ENCODE measurements at regions not wholly inside any gene's neighbourhood (a gene's known extent, or its start where the extent isn't known, plus 50 kb on each side); places are given as distances from the start of the nearest gene placed in this dataset.

DNA sequence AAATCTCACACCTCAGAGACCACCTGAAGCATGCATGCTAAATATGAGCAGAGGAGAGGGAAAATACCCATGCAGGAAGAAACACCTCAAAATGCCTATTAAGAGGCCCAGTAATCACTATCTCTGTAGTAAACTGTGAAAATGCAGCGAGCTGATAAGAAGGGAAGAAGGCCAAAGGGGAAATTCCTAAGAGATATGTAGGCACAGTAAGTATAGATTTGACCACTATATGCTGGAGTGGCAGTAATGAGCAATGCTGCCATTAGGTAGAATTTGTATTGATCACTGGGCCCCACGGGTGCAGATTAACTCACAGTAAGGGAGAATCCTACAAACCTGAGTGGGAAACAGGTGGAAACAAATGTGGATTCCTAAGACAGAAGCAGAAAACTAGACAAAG, 1813.1 kb upstream of the RAG2 start (continued):
- TF ChIP-seq ZNF282 (IDR thresholded peaks at IDR 0.05; ENCODE audit: partially characterized antibody): no peak
- TF ChIP-seq FOXA1 (IDR thresholded peaks at IDR 0.05): no peak
- no peak for TF ChIP-seq FOXA1 (CRISPR knock-in tag; IDR thresholded peaks at IDR 0.05)
- no peak for TF ChIP-seq SUZ12 (IDR thresholded peaks at IDR 0.05; ENCODE audit: low read depth, low read length)
- no peak for TF ChIP-seq FOXO1 (CRISPR knock-in tag; IDR thresholded peaks at IDR 0.05)
- no peak for TF ChIP-seq IRF2 (CRISPR knock-in tag; IDR thresholded peaks at IDR 0.05)
- TF ChIP-seq, protein P1, sequence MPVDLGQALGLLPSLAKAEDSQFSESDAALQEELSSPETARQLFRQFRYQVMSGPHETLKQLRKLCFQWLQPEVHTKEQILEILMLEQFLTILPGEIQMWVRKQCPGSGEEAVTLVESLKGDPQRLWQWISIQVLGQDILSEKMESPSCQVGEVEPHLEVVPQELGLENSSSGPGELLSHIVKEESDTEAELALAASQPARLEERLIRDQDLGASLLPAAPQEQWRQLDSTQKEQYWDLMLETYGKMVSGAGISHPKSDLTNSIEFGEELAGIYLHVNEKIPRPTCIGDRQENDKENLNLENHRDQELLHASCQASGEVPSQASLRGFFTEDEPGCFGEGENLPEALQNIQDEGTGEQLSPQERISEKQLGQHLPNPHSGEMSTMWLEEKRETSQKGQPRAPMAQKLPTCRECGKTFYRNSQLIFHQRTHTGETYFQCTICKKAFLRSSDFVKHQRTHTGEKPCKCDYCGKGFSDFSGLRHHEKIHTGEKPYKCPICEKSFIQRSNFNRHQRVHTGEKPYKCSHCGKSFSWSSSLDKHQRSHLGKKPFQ (CRISPR knock-in tag; IDR thresholded peaks at IDR 0.05; ENCODE audit: insufficient replicate concordance): no peak
- no peak for TF ChIP-seq PAWR (CRISPR knock-in tag; IDR thresholded peaks at IDR 0.05; ENCODE audit: borderline replicate concordance)
- no peak for TF ChIP-seq BRD4 (CRISPR knock-in tag; IDR thresholded peaks at IDR 0.05)
- no peak for TF ChIP-seq ZNF549 (CRISPR knock-in tag; IDR thresholded peaks at IDR 0.05)

DNA sequence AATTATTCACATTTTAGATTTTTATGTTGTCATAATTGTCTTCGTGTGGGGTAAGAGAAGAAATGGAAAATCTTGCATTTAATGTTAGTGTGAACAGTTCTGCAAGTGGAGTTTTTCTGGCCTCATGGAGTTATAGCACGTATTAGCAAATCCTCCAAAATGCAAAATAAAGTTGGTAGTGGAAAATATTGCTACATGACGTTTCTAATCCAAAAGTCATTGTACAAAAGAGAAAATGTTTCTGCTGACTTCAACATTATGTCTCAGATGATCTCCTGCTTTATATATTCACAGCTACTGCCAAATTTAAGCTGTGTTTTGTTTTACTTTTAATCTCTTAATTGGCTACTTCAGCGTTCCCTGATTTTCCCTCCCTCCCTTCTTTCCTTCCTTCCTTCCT, 1804.0 kb upstream of the RAG2 start:
- no peak overlapping the region for H3K4me2 ChIP-seq (ENCODE audit: low read depth, low read length)
- no peaks in the 10 kb centered on the region for H4K20me1 ChIP-seq (ENCODE audit: insufficient read depth, low read length)
- POLR2A ChIA-PET: no interaction called here
- no peak overlapping the region for H3K27ac ChIP-seq (ENCODE audit: extremely low read length, insufficient read depth, low read length)
- intact Hi-C loops (cut with micrococcal nuclease; ENCODE audit: unreplicated experiment): no loop called here
- CTCF ChIA-PET (ENCODE audit: low intra/inter-chr PET ratio, low total read pairs): no interaction called here
- no peaks in the 10 kb centered on the region for H3K79me2 ChIP-seq (ENCODE audit: insufficient read depth, low read length)
- H2AFZ ChIP-seq (ENCODE audit: low read length): no peak overlapping the region
- no TSS peak for BruUV-seq (replicated peaks)
- ATAC-seq (no peak), DNase-seq (ENCODE audit: low spot score) (no peak), FAIRE-seq (no peak)
- peaks cover 60% of the 10 kb centered on the region for H3K9me3 ChIP-seq (ENCODE audit: low read length)
- 7% methylated on average over 4 of the region's 4 CpGs for WGBS (ENCODE audit: low lambda C conversion rate)
- no peak overlapping the region for H3K4me3 ChIP-seq (replicated peaks in 1 of 3; ENCODE audit: insufficient read depth in 1 of 3, low read depth in 2 of 3, low read length in 3 of 3)
- H3K9ac ChIP-seq (ENCODE audit: insufficient read depth, low read depth, low read length): no peak overlapping the region
- no peaks in the 10 kb centered on the region for H3K27me3 ChIP-seq (ENCODE audit: control insufficient read depth in 1 of 2, insufficient read depth in 2 of 2, low read length in 2 of 2)
- no peaks in the 10 kb centered on the region for H3K4me1 ChIP-seq (ENCODE audit: insufficient read depth, low read length)
- H3K36me3 ChIP-seq (replicated peaks in 1 of 2; ENCODE audit: control insufficient read depth in 1 of 2, insufficient read depth in 2 of 2, low read length in 2 of 2): no peaks in the 10 kb centered on the region
- no peak for TF ChIP-seq ZSCAN30 (CRISPR knock-in tag; IDR thresholded peaks at IDR 0.05)
- no peak for TF ChIP-seq ZBTB7B (CRISPR knock-in tag; IDR thresholded peaks at IDR 0.05)
- TF ChIP-seq, protein P2, sequence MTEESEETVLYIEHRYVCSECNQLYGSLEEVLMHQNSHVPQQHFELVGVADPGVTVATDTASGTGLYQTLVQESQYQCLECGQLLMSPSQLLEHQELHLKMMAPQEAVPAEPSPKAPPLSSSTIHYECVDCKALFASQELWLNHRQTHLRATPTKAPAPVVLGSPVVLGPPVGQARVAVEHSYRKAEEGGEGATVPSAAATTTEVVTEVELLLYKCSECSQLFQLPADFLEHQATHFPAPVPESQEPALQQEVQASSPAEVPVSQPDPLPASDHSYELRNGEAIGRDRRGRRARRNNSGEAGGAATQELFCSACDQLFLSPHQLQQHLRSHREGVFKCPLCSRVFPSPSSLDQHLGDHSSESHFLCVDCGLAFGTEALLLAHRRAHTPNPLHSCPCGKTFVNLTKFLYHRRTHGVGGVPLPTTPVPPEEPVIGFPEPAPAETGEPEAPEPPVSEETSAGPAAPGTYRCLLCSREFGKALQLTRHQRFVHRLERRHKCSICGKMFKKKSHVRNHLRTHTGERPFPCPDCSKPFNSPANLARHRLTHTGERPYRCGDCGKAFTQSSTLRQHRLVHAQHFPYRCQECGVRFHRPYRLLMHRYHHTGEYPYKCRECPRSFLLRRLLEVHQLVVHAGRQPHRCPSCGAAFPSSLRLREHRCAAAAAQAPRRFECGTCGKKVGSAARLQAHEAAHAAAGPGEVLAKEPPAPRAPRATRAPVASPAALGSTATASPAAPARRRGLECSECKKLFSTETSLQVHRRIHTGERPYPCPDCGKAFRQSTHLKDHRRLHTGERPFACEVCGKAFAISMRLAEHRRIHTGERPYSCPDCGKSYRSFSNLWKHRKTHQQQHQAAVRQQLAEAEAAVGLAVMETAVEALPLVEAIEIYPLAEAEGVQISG (CRISPR knock-in tag; IDR thresholded peaks at IDR 0.05): no peak
- TF ChIP-seq ZNF530 (CRISPR knock-in tag; IDR thresholded peaks at IDR 0.05; ENCODE audit: low read depth): no peak
- TF ChIP-seq, protein P3, sequence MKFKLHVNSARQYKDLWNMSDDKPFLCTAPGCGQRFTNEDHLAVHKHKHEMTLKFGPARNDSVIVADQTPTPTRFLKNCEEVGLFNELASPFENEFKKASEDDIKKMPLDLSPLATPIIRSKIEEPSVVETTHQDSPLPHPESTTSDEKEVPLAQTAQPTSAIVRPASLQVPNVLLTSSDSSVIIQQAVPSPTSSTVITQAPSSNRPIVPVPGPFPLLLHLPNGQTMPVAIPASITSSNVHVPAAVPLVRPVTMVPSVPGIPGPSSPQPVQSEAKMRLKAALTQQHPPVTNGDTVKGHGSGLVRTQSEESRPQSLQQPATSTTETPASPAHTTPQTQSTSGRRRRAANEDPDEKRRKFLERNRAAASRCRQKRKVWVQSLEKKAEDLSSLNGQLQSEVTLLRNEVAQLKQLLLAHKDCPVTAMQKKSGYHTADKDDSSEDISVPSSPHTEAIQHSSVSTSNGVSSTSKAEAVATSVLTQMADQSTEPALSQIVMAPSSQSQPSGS (CRISPR knock-in tag; IDR thresholded peaks at IDR 0.05): no peak
- no peak for TF ChIP-seq ZNF33B (CRISPR knock-in tag; IDR thresholded peaks at IDR 0.05)
- TF ChIP-seq AGO2 (optimal IDR thresholded peaks at IDR 0.05; ENCODE audit: low read depth, low read length): no peak
- in situ Hi-C loops (cut with HindIII; ENCODE audit: extremely low pct_ligation_motif_present, low pct_unique_long_range_greater_than_20kb): no loop called here

All from HepG2 (cell line).